Coronary artery (tissue), 2 donors: ENCODE measurements at regions not wholly inside any gene's neighbourhood (a gene's known extent, or its start where the extent isn't known, plus 50 kb on each side); places are given as distances from the start of the nearest gene placed in this dataset.

Experiments
- DNase-seq: peaks from one replicate; pipeline ENCODE4 v3.0.0-alpha.2; 2017; ENCODE audit warnings: low spot score
- H3K27ac ChIP-seq, 2 donors: fragments of 200-600 bp; sonication (generic); one replicate each; pipeline ENCODE4 v1.5.1; 2016 to 2019
- H3K4me3 ChIP-seq: fragments of 200-600 bp; sonication (generic); 2 replicates; pipeline ENCODE4 v1.5.1; 2016; ENCODE audit warnings: mild to moderate bottlenecking, moderate library complexity
- CTCF ChIP-seq: fragments of 200-600 bp; sonication (generic); IDR thresholded peaks from one replicate; pipeline ENCODE4 v1.5.1; 2019; ENCODE audit warnings: antibody characterized with exemption

GRCh38 chr3:72437661-72438406 lies 410.4 kb downstream of the SHQ1 start:
- TF ChIP-seq CTCF = no peak

GRCh38 chr3:72436863-72437592 lies 411.2 kb downstream of the SHQ1 start:
- H3K27ac ChIP-seq = no peak overlapping the region
- H3K4me3 ChIP-seq = no peak overlapping the region
- DNase-seq = no peak
- TF ChIP-seq CTCF = no peak

More at GRCh38 chr3:72437661-72438406, 410.4 kb downstream of the SHQ1 start:
- Histone ChIP-seq H3K27ac (no peak overlapping the region), H3K4me3 (no peak overlapping the region)
- no peak for DNase-seq

DNA sequence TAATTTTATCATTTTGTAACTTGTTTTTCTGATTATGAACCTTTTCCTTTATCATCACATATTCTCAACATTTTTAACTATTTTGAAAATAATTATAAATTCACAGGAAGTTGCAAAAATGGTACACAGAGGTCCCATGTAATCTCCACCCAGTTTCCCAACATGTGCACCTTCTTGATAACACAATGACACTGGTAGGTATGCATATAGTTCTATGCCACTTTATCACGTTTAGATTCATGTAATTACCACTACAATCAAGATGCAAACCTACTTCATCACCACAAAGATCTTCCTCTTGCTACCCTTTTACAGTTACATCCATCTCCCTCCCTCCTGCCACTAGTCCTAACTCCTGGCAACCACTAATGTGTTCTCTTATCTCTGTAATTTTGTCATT lies 413.9 kb downstream of the SHQ1 start:
- no peak overlapping the region for H3K27ac ChIP-seq
- TF ChIP-seq CTCF = no peak
- DNase-seq = no peak
- no peak overlapping the region for H3K4me3 ChIP-seq

- TF ChIP-seq CTCF = no peak
- no peak overlapping the region for H3K27ac ChIP-seq
- DNase-seq = no peak
Observed at GRCh38 chr3:72432246-72432645, 416.0 kb downstream of the SHQ1 start.

GRCh38 chr3:72429589-72430353 lies 418.5 kb downstream of the SHQ1 start:
- Histone ChIP-seq H3K27ac (no peak overlapping the region), H3K4me3 (no peak overlapping the region)
- TF ChIP-seq CTCF = no peak
- DNase-seq = no peak

More at GRCh38 chr3:72432246-72432645, 416.0 kb downstream of the SHQ1 start:
- no peak overlapping the region for H3K4me3 ChIP-seq

GRCh38 chr3:72428803-72429202 lies 419.4 kb downstream of the SHQ1 start:
- Histone ChIP-seq H3K4me3 (no peak overlapping the region), H3K27ac (no peak overlapping the region)
- TF ChIP-seq CTCF = no peak
- no peak for DNase-seq
